ENCODE measurements at regions not wholly inside any gene's neighbourhood (a gene's known extent, or its start where the extent isn't known, plus 50 kb on each side); places are given as distances from the start of the nearest gene placed in this dataset.

DNA sequence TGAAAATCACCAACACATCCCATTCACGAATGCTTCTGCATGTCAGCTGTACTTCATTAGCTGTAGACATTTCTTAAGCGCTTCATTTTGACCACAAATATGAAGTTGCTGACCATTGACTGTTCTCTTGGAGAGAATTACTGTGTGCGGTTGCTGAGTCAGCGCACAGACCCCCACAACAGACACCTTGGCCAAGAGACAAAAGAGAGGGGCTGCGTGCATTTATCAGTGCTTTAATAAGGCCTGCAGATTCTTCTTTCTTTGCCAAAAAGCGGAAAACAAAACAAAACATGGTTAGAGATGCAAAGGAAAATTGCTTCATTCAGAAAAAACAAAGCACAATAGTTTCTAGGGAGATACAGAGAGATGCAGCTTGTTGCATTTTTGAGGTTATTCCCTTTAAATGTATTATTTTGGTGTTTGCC lies 174.7 kb downstream of the ACKR3 start:
- Histone ChIP-seq H3K4me3 (no peak overlapping the region), H3K4me1 (peaks cover 0 to 11% of the 10 kb centered on the region in 2 donors), H3K27me3 (no peaks in the 10 kb centered on the region), H3K27ac (no peak overlapping the region), H3K9me3 (no peaks in the 10 kb centered on the region), H3K36me3 (no peaks in the 10 kb centered on the region)
- no peak for TF ChIP-seq CTCF (IDR thresholded peaks at IDR 0.05)
- peak; percentile 38 for DNase-seq (ENCODE audit: low spot score)

DNA sequence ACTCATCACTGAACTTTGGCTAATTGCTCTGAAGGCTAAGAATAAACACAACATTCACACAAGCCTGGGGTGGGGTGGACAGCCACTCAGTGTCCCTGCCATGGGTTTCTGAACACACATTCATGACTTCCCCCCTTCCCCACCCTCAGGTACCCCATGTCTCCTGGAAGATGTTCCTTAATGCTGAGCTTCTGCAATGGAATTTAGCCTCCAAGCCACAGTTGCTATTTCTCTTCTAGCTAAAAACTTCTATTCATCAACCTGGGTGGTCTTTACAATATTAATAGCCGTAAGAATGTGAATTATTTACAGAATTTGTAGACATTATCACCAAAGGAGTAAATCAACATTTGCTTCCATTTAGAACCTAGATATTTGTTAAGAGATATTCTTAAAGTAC lies 175.1 kb downstream of the ACKR3 start:
- no peak overlapping the region for H3K27ac ChIP-seq
- no peaks in the 10 kb centered on the region for H3K27me3 ChIP-seq
- no peaks in the 10 kb centered on the region for H3K9me3 ChIP-seq
- peaks cover 0 to 14% of the 10 kb centered on the region in 2 donors for H3K4me1 ChIP-seq
- TF ChIP-seq CTCF (IDR thresholded peaks at IDR 0.05) = no peak
- no peaks in the 10 kb centered on the region for H3K36me3 ChIP-seq
- H3K4me3 ChIP-seq = no peak overlapping the region
- DNase-seq (ENCODE audit: low spot score) = no peak

DNA sequence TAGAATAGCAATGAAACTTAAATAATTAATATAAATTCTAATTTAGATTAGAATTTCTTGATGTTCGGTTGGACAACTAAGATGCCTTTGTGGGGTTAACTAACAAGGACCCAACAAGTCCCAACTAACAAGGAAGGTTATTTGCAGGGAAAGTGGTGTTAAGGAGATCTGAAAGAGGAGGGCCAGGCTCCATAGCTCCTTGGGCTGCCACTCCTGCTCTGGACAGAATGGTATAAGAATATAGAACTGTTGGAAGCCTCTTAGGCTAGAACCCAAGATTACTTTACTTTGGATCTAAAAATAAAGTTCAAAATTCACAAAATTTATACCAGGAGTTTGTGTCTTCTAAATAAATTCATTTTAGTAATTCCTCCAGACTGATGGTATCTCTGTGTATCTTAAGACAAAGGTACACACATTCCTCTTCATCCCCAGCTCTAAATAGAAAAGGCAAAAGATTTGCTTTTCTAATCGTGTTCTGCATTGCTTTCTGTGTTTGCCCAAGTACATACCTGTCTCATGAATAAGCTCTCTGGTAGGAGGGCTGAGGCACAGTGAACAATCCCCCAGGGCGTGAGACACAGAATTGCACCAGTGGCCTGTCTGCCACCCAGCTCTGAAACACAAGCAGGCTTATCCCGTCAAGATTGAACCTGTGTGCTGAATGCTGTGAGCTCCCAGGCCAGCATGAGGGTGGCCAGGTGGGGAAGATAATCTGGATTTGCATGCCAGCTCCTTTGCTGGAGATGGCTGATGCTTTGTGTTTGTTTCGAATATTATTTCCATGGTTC lies 176.0 kb downstream of the ACKR3 start:
- H3K4me3 ChIP-seq = no peak overlapping the region
- H3K27me3 ChIP-seq = no peaks in the 10 kb centered on the region
- DNase-seq (ENCODE audit: low spot score) = no peak
- no peak for TF ChIP-seq CTCF (IDR thresholded peaks at IDR 0.05)
- peaks cover 0 to 14% of the 10 kb centered on the region in 2 donors for H3K4me1 ChIP-seq
- no peak overlapping the region for H3K27ac ChIP-seq
- H3K36me3 ChIP-seq = no peaks in the 10 kb centered on the region
- no peaks in the 10 kb centered on the region for H3K9me3 ChIP-seq

GRCh38 chr2:236746833-236747232 lies 177.2 kb downstream of the ACKR3 start:
- no peak for DNase-seq (ENCODE audit: low spot score)
- H3K27me3 ChIP-seq = no peaks in the 10 kb centered on the region
- no peak overlapping the region for H3K4me3 ChIP-seq
- H3K4me1 ChIP-seq = peaks cover 0 to 14% of the 10 kb centered on the region in 2 donors
- H3K9me3 ChIP-seq = no peaks in the 10 kb centered on the region
- H3K27ac ChIP-seq = no peak overlapping the region
- no peak for TF ChIP-seq CTCF (IDR thresholded peaks at IDR 0.05)
- H3K36me3 ChIP-seq = no peaks in the 10 kb centered on the region

DNA sequence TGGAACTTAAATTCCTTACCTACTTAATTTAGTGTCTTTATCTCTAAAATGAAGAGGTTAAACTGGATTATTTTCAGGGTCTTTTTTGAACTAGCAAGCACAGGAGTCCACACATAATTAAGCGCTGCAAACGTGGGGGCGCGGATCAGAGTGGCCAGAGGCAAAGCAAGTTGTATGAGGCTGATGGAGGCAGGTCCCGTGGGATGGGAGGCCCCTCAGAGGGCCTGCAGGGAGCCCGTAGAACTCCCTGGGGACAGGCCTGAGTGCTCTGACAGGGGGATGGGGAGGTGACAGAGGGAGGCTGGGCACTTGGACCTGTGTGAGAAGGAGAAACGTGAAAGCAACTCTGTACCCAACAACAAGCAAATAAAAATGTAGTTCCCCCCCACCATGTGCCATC lies 177.8 kb downstream of the ACKR3 start:
- Histone ChIP-seq H3K4me1 (peaks cover 0 to 14% of the 10 kb centered on the region in 2 donors), H3K27ac (no peak overlapping the region), H3K27me3 (no peaks in the 10 kb centered on the region), H3K4me3 (no peak overlapping the region), H3K36me3 (no peaks in the 10 kb centered on the region), H3K9me3 (no peaks in the 10 kb centered on the region)
- no peak for DNase-seq (ENCODE audit: low spot score)
- no peak for TF ChIP-seq CTCF (IDR thresholded peaks at IDR 0.05)

DNA sequence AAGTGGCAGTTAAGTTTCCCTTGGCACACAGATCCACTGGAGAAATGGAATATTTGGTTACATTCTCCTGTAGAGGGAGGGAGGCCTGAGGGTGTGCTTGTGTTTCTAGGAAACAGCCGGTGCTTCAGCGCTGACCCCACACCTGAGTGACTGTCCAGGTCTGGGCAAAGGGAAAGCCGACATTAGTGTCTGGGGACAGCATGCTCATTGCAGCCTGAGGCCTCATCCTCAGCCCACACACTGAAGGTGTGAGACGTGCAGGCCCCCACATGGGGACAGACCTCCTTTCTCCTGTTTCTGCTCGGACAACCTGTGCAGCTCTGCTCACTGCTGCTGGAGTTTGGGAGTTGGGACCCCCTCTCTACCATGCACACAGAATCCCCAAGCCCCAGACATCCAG lies 178.3 kb downstream of the ACKR3 start:
- peaks cover 0 to 14% of the 10 kb centered on the region in 2 donors for H3K4me1 ChIP-seq
- no peak for DNase-seq (ENCODE audit: low spot score)
- H3K27ac ChIP-seq = no peak overlapping the region
- H3K9me3 ChIP-seq = no peaks in the 10 kb centered on the region
- no peaks in the 10 kb centered on the region for H3K27me3 ChIP-seq
- no peak overlapping the region for H3K4me3 ChIP-seq
- TF ChIP-seq CTCF (IDR thresholded peaks at IDR 0.05) = no peak
- no peaks in the 10 kb centered on the region for H3K36me3 ChIP-seq
